ENCODE measurements at regions not wholly inside any gene's neighbourhood (a gene's known extent, or its start where the extent isn't known, plus 50 kb on each side); places are given as distances from the start of the nearest gene placed in this dataset.

DNA sequence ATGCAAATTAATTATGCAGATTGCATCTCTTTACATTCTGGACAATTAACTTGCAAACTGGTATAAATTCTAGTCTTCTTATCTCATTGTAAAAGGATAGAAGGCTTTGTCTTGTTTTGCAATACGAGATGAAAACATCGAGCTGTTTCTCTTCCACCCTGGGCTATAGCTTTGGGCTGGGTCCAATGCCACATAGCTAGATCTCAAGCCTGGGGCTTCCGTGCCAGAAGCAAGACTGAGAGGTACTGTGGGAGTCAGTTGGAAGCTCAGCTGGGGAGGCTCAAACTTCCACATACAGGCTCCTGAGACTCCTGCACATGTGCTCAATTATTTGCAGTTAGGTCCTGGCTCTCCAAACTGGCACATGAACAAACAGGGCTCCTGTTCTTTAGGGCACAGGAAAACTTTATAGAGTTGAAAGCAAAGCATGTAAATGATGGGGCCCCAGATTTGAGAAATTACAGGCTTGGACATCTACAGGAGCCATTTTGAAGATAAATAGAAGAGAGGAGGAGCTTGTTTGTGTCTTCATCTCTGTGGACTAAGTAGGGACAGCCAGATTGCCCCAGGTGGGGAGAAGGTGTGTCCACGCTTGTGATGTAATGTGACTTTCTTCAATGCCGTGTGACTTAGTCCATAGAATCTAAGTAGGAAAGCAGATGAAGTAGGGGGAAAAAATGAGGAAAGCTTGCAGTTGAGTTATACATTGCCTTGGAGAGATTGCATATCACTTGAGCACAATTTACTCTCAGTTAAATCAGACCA lies 65.9 kb upstream of the SIPA1L2 start:
- no peak for TF ChIP-seq POLR2A (IDR thresholded peaks at IDR 0.05)
- TF ChIP-seq, protein P1, sequence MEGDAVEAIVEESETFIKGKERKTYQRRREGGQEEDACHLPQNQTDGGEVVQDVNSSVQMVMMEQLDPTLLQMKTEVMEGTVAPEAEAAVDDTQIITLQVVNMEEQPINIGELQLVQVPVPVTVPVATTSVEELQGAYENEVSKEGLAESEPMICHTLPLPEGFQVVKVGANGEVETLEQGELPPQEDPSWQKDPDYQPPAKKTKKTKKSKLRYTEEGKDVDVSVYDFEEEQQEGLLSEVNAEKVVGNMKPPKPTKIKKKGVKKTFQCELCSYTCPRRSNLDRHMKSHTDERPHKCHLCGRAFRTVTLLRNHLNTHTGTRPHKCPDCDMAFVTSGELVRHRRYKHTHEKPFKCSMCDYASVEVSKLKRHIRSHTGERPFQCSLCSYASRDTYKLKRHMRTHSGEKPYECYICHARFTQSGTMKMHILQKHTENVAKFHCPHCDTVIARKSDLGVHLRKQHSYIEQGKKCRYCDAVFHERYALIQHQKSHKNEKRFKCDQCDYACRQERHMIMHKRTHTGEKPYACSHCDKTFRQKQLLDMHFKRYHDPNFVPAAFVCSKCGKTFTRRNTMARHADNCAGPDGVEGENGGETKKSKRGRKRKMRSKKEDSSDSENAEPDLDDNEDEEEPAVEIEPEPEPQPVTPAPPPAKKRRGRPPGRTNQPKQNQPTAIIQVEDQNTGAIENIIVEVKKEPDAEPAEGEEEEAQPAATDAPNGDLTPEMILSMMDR (IDR thresholded peaks at IDR 0.05), result no peak
- H3K4me3 ChIP-seq, result no peak overlapping the region
- DNase-seq, result peak in 1 of 4 donors; percentile 72
- 67 to 72% methylated on average over 4 to 5 of the region's 5 CpGs for WGBS, 2 donors
- intact Hi-C loops (cut with DNase I), result no loop called here
- H3K27ac ChIP-seq, result no peak overlapping the region
- no peaks in the 10 kb centered on the region for H3K9me3 ChIP-seq
- ATAC-seq, result no peak
- no peaks in the 10 kb centered on the region for H3K27me3 ChIP-seq
- H3K36me3 ChIP-seq (replicated peaks in 1 of 2; ENCODE audit: insufficient read depth in 1 of 2, low read depth in 2 of 2), result no peaks in the 10 kb centered on the region
- no peaks in the 10 kb centered on the region for H3K4me1 ChIP-seq

DNA sequence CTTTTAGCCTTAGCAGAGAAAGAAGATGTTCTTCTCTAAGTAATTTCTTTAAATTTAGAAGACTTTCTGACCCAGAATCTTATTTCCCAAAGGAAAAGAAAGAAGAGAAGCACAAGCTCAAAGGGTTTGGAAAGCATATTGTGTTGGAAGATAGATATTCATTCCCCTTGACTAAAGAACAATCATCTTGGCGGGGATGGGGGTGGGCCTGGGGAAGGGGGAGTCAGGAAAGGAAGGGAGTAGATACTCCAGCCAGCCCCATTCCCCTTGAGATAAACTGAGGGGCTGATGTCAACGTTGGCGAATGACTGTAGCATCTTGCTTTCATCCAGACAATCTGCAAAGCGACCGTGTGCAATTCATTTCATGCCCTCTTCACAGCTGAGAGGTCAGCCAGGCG lies 66.5 kb upstream of the SIPA1L2 start:
- WGBS, 2 donors, result 83 to 91% methylated on average over 6 of the region's 6 CpGs
- no peaks in the 10 kb centered on the region for H3K9me3 ChIP-seq
- no peaks in the 10 kb centered on the region for H3K36me3 ChIP-seq (replicated peaks in 1 of 2; ENCODE audit: insufficient read depth in 1 of 2, low read depth in 2 of 2)
- intact Hi-C loops (cut with DNase I), result no loop called here
- TF ChIP-seq POLR2A (IDR thresholded peaks at IDR 0.05), result no peak
- TF ChIP-seq, protein P1 (IDR thresholded peaks at IDR 0.05), result no peak
- DNase-seq (no peak), ATAC-seq (no peak)
- H3K4me3 ChIP-seq, result no peak overlapping the region
- H3K4me1 ChIP-seq, result no peaks in the 10 kb centered on the region
- no peaks in the 10 kb centered on the region for H3K27me3 ChIP-seq
- no peak overlapping the region for H3K27ac ChIP-seq

DNA sequence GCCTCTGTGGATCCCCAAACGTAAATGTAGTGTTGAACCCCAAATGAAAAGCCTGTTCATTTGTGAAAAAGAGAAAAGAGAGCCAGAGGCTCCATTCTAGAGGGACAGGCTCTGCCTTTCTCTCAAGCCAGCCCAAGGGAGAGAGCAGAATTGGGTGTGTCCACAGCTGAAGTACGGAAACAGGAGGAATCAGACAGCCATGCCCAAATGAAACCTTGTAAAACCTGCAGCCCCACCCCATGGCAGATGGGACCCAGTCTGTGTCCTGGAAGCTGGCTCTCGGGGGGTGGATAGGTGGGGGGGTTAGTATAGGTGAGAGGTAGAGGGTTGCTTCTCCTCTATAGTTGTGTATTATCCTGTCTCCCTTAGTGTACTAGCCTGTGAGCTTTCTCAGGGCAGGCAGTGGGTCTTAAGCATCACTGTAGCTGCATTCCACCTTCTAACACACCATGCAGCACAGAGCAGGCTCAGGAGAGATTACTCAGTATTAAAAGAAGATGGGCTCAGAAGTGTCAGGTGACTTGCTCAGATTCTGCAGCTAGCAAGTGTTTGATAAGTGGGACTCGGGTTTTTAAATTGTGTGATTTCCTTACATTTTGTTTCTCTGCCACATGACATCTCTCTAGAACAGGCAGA lies 67.4 kb upstream of the SIPA1L2 start:
- no peak overlapping the region for H3K27ac ChIP-seq
- intact Hi-C loops (cut with DNase I), result no loop called here
- H3K27me3 ChIP-seq, result no peaks in the 10 kb centered on the region
- no peaks in the 10 kb centered on the region for H3K36me3 ChIP-seq (replicated peaks in 1 of 2; ENCODE audit: insufficient read depth in 1 of 2, low read depth in 2 of 2)
- H3K4me3 ChIP-seq, result no peak overlapping the region
- no peaks in the 10 kb centered on the region for H3K9me3 ChIP-seq
- ATAC-seq (no peak), DNase-seq (no peak)
- TF ChIP-seq POLR2A (IDR thresholded peaks at IDR 0.05), result no peak
- TF ChIP-seq, protein P1 (IDR thresholded peaks at IDR 0.05), result no peak
- H3K4me1 ChIP-seq, result no peaks in the 10 kb centered on the region
- WGBS, 2 donors, result 82 to 85% methylated on average over 4 of the region's 4 CpGs

DNA sequence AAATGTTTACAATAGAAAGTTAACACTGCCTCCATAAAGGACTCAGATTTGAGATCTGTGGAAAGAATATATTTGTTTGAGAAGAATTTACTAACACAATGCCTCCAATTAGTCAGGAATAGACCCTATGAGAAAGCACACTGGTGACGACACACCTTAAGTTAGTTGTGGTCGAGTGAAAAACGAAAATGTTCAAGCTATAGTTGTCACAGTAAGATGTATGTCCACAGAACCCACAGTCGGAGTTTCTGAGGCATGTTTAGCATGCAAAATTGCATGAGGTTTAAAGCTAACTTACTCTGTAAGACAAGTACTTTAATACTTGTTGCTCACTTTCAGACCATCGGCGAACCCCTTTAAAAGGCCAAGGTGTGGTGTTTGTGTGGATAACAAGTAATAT lies 69.9 kb upstream of the SIPA1L2 start:
- H3K36me3 ChIP-seq (replicated peaks in 1 of 2; ENCODE audit: insufficient read depth in 1 of 2, low read depth in 2 of 2), result no peaks in the 10 kb centered on the region
- WGBS, 2 donors, result 79 to 81% methylated on average over 6 of the region's 6 CpGs
- no peak overlapping the region for H3K4me3 ChIP-seq
- DNase-seq, result no peak
- intact Hi-C loops (cut with DNase I), result no loop called here
- H3K9me3 ChIP-seq, result no peaks in the 10 kb centered on the region
- ATAC-seq, result no peak
- no peak overlapping the region for H3K27ac ChIP-seq
- TF ChIP-seq, protein P1 (IDR thresholded peaks at IDR 0.05), result no peak
- TF ChIP-seq POLR2A (IDR thresholded peaks at IDR 0.05), result no peak
- H3K4me1 ChIP-seq, result peaks cover 10% of the 10 kb centered on the region
- no peaks in the 10 kb centered on the region for H3K27me3 ChIP-seq

Measured in body of pancreas (tissue), 4 donors.